Stomach (tissue), 4 donors: ENCODE measurements at regions not wholly inside any gene's neighbourhood (a gene's known extent, or its start where the extent isn't known, plus 50 kb on each side); places are given as distances from the start of the nearest gene placed in this dataset.

ENCODE experiments used
- EP300 ChIP-seq: sonication (generic); formaldehyde crosslinking; IDR thresholded peaks from one replicate; pipeline ENCODE4 v1.6.1; 2017; ENCODE audit warnings: antibody characterized with exemption
- POLR2A ChIP-seq, 4 donors: fragments of 450-650 bp; IDR thresholded peaks; one replicate each; pipeline ENCODE4 v1.6.1; 2016; ENCODE audit warnings: antibody characterized with exemption in 4 of 4, control low read depth in 2 of 4, mild to moderate bottlenecking in 1 of 4, moderate library complexity in 1 of 4
- TF ChIP-seq, protein P1 (sequence below), 7 experiments: fragments of 450-650 bp in 4 of 7; fragments of 200-600 bp in 3 of 7; sonication (generic) in 3 of 7; IDR thresholded peaks; one replicate each; pipeline ENCODE4 v1.5.1; 2016 to 2019; ENCODE audit warnings: antibody characterized with exemption in 7 of 7, control low read depth in 2 of 7, mild to moderate bottlenecking in 1 of 7

DNA sequence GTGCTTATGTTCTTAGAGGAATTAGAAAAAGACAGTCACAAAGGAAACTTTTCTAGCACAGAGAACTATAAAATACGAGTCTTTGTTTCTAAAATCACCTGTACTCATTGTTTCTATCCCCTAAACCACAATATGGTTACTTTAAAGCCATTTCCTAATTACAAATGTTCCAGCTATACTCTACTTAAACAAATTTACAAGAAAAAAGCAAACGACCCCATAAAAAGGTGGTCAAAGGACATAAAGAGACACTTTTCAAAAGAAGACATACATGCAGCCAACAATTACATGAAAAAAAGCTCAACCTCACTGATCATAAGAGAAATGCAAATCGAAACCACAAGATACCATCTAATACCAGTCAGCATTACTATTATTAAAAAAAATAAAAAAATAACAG lies 447.3 kb downstream of the RAB28 start:
- TF ChIP-seq POLR2A (IDR thresholded peaks at IDR 0.05) (no peak), EP300 (no peak)
- TF ChIP-seq, protein P1, sequence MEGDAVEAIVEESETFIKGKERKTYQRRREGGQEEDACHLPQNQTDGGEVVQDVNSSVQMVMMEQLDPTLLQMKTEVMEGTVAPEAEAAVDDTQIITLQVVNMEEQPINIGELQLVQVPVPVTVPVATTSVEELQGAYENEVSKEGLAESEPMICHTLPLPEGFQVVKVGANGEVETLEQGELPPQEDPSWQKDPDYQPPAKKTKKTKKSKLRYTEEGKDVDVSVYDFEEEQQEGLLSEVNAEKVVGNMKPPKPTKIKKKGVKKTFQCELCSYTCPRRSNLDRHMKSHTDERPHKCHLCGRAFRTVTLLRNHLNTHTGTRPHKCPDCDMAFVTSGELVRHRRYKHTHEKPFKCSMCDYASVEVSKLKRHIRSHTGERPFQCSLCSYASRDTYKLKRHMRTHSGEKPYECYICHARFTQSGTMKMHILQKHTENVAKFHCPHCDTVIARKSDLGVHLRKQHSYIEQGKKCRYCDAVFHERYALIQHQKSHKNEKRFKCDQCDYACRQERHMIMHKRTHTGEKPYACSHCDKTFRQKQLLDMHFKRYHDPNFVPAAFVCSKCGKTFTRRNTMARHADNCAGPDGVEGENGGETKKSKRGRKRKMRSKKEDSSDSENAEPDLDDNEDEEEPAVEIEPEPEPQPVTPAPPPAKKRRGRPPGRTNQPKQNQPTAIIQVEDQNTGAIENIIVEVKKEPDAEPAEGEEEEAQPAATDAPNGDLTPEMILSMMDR (IDR thresholded peaks at IDR 0.05), result no peak
